HG03139 (cell line): ENCODE measurements at regions not wholly inside any gene's neighbourhood (a gene's known extent, or its start where the extent isn't known, plus 50 kb on each side); places are given as distances from the start of the nearest gene placed in this dataset.
A peak's percentile ranks its signal among the peaks of the same experiment; 100 is the strongest.

Source experiments
- ATAC-seq: cut with Tn5 transposase; IDR thresholded peaks from one replicate; pipeline ENCODE4 v1.9.1; 2021; ENCODE audit not compliant: unreplicated experiment

GRCh38 chr9:108519437-108519836 lies 336.3 kb downstream of the ACTL7B start:
- ATAC-seq, result no peak

- no peak for ATAC-seq
These were observed 338.0 kb downstream of the ACTL7B start for GRCh38 chr9:108517651-108518365.

GRCh38 chr9:108516391-108516790 lies 339.4 kb downstream of the ACTL7B start:
- ATAC-seq, result no peak

GRCh38 chr9:108515856-108516255 lies 339.9 kb downstream of the ACTL7B start:
- ATAC-seq, result no peak

- ATAC-seq, result no peak
These were observed 343.2 kb downstream of the ACTL7B start for GRCh38 chr9:108512426-108513173.

- ATAC-seq, result no peak
These were observed 344.5 kb downstream of the ACTL7B start for GRCh38 chr9:108511307-108511706.

GRCh38 chr9:108496846-108497245 lies 358.9 kb downstream of the ACTL7B start:
- ATAC-seq, result no peak

- no peak for ATAC-seq
These were observed 366.2 kb downstream of the ACTL7B start for GRCh38 chr9:108489567-108489966.

- ATAC-seq, result no peak
These were observed 369.0 kb downstream of the ACTL7B start for GRCh38 chr9:108486831-108487230.

GRCh38 chr9:108484468-108484867 lies 371.3 kb downstream of the ACTL7B start:
- no peak for ATAC-seq

- ATAC-seq, result no peak
These were observed 372.1 kb downstream of the ACTL7B start for GRCh38 chr9:108483676-108484075.

GRCh38 chr9:108479989-108480652 lies 375.7 kb downstream of the ACTL7B start:
- ATAC-seq, result no peak

GRCh38 chr9:108478431-108479332 lies 377.1 kb downstream of the ACTL7B start:
- peak; percentile 81 for ATAC-seq

GRCh38 chr9:108477529-108478006 lies 378.2 kb downstream of the ACTL7B start:
- ATAC-seq, result no peak

GRCh38 chr9:108476574-108476973 lies 379.2 kb downstream of the ACTL7B start:
- no peak for ATAC-seq

GRCh38 chr9:108475813-108476212 lies 380.0 kb downstream of the ACTL7B start:
- no peak for ATAC-seq

GRCh38 chr9:108474356-108474755 lies 381.4 kb downstream of the ACTL7B start:
- no peak for ATAC-seq

- ATAC-seq, result no peak
These were observed 382.3 kb downstream of the ACTL7B start for GRCh38 chr9:108473209-108474112.

- no peak for ATAC-seq
These were observed 386.1 kb downstream of the ACTL7B start for GRCh38 chr9:108469654-108470053.

- ATAC-seq, result peak; percentile 68
These were observed 387.4 kb downstream of the ACTL7B start for GRCh38 chr9:108468364-108468763.
